ENCODE measurements at regions not wholly inside any gene's neighbourhood (a gene's known extent, or its start where the extent isn't known, plus 50 kb on each side); places are given as distances from the start of the nearest gene placed in this dataset.

GRCh38 chr13:105602956-105603670 is 932.3 kb downstream of the EFNB2 start:
- Histone ChIP-seq H3K4me1 (ENCODE audit: control insufficient read depth, insufficient read depth, low read length) (no peaks in the 10 kb centered on the region), H3K36me3 (ENCODE audit: control insufficient read depth, insufficient read depth, low read length, severe bottlenecking) (no peaks in the 10 kb centered on the region), H3K4me3 (ENCODE audit: low read length) (no peak overlapping the region), H3K9me3 (ENCODE audit: control insufficient read depth, low read length) (no peaks in the 10 kb centered on the region), H3K27me3 (replicated peaks; ENCODE audit: control insufficient read depth, insufficient read depth, low read length) (no peaks in the 10 kb centered on the region), H3K9ac (ENCODE audit: low read length) (no peak overlapping the region)
- no peak for DNase-seq (ENCODE audit: low read depth)

GRCh38 chr13:105599477-105600037 is 935.9 kb downstream of the EFNB2 start:
- Histone ChIP-seq H3K27me3 (replicated peaks; ENCODE audit: control insufficient read depth, insufficient read depth, low read length) (no peaks in the 10 kb centered on the region), H3K36me3 (ENCODE audit: control insufficient read depth, insufficient read depth, low read length, severe bottlenecking) (no peaks in the 10 kb centered on the region), H3K4me3 (ENCODE audit: low read length) (no peak overlapping the region), H3K9me3 (ENCODE audit: control insufficient read depth, low read length) (no peaks in the 10 kb centered on the region), H3K9ac (ENCODE audit: low read length) (no peak overlapping the region), H3K4me1 (ENCODE audit: control insufficient read depth, insufficient read depth, low read length) (no peaks in the 10 kb centered on the region)
- no peak for DNase-seq (ENCODE audit: low read depth)

DNA sequence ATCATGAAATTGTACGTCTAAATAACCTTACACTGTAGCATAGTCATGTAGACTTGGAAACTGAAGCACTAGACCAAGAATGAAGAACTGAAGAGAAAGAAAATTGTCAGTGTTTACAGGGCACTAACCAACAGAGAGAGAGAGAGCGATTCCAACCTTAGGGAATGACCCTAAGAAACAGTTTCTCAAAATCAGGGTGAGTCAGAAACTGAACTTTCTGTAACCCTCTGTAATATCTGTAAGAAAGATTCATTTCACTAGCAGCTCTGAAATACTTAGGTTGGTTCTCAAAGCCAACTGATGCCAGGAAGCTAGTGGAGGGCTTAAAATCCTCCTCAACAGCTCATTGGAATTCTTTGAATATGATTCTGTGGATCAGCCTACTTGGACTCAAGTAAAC is 936.9 kb downstream of the EFNB2 start:
- Histone ChIP-seq H3K4me3 (ENCODE audit: low read length) (no peak overlapping the region), H3K4me1 (ENCODE audit: control insufficient read depth, insufficient read depth, low read length) (no peaks in the 10 kb centered on the region), H3K9me3 (ENCODE audit: control insufficient read depth, low read length) (no peaks in the 10 kb centered on the region), H3K36me3 (ENCODE audit: control insufficient read depth, insufficient read depth, low read length, severe bottlenecking) (no peaks in the 10 kb centered on the region), H3K9ac (ENCODE audit: low read length) (no peak overlapping the region), H3K27me3 (replicated peaks; ENCODE audit: control insufficient read depth, insufficient read depth, low read length) (no peaks in the 10 kb centered on the region)
- peak; percentile 79 for DNase-seq (ENCODE audit: low read depth)

GRCh38 chr13:105597573-105597972 is 937.9 kb downstream of the EFNB2 start:
- Histone ChIP-seq H3K27me3 (replicated peaks; ENCODE audit: control insufficient read depth, insufficient read depth, low read length) (no peaks in the 10 kb centered on the region), H3K9ac (ENCODE audit: low read length) (no peak overlapping the region), H3K4me1 (ENCODE audit: control insufficient read depth, insufficient read depth, low read length) (no peaks in the 10 kb centered on the region), H3K9me3 (ENCODE audit: control insufficient read depth, low read length) (no peaks in the 10 kb centered on the region), H3K4me3 (ENCODE audit: low read length) (no peak overlapping the region), H3K36me3 (ENCODE audit: control insufficient read depth, insufficient read depth, low read length, severe bottlenecking) (no peaks in the 10 kb centered on the region)
- DNase-seq (ENCODE audit: low read depth): no peak

GRCh38 chr13:105595471-105595870 is 940.0 kb downstream of the EFNB2 start:
- no peak overlapping the region for H3K4me3 ChIP-seq (ENCODE audit: low read length)
- H3K4me1 ChIP-seq (ENCODE audit: control insufficient read depth, insufficient read depth, low read length): no peaks in the 10 kb centered on the region
- no peaks in the 10 kb centered on the region for H3K36me3 ChIP-seq (ENCODE audit: control insufficient read depth, insufficient read depth, low read length, severe bottlenecking)
- H3K9me3 ChIP-seq (ENCODE audit: control insufficient read depth, low read length): no peaks in the 10 kb centered on the region
- H3K27me3 ChIP-seq (replicated peaks; ENCODE audit: control insufficient read depth, insufficient read depth, low read length): no peaks in the 10 kb centered on the region
- DNase-seq (ENCODE audit: low read depth): no peak
- H3K9ac ChIP-seq (ENCODE audit: low read length): no peak overlapping the region

GRCh38 chr13:105591277-105591676 is 944.2 kb downstream of the EFNB2 start:
- no peak for DNase-seq (ENCODE audit: low read depth)
- H3K36me3 ChIP-seq (ENCODE audit: control insufficient read depth, insufficient read depth, low read length, severe bottlenecking): no peaks in the 10 kb centered on the region
- H3K27me3 ChIP-seq (replicated peaks; ENCODE audit: control insufficient read depth, insufficient read depth, low read length): no peaks in the 10 kb centered on the region

DNA sequence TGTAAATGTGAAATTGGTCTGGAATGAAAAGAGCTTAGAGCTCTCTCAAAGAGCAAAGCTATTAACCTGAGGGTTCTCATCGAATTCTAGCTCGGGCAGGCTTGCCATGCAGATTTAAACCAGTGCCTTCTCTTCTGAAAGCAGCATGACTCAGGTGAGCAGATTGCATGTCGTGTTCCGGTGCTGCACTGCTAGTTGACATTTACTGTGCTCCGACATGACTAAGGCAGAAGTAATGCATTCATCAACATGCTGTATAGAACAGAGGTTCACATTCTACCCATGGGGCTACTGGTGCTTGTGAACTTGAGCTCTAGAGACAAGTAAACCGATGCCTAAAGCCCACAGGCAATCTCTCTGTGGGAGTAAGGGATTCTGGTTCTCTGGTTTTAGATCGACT is 947.7 kb downstream of the EFNB2 start:
- Histone ChIP-seq H3K9me3 (ENCODE audit: control insufficient read depth, low read length) (no peaks in the 10 kb centered on the region), H3K4me3 (ENCODE audit: low read length) (no peak overlapping the region), H3K4me1 (ENCODE audit: control insufficient read depth, insufficient read depth, low read length) (no peaks in the 10 kb centered on the region), H3K9ac (ENCODE audit: low read length) (no peak overlapping the region), H3K36me3 (ENCODE audit: control insufficient read depth, insufficient read depth, low read length, severe bottlenecking) (no peaks in the 10 kb centered on the region), H3K27me3 (replicated peaks; ENCODE audit: control insufficient read depth, insufficient read depth, low read length) (no peaks in the 10 kb centered on the region)
- no peak for DNase-seq (ENCODE audit: low read depth)

More at GRCh38 chr13:105591277-105591676, 944.2 kb downstream of the EFNB2 start:
- Histone ChIP-seq H3K4me1 (ENCODE audit: control insufficient read depth, insufficient read depth, low read length) (no peaks in the 10 kb centered on the region), H3K9ac (ENCODE audit: low read length) (no peak overlapping the region), H3K9me3 (ENCODE audit: control insufficient read depth, low read length) (no peaks in the 10 kb centered on the region), H3K4me3 (ENCODE audit: low read length) (no peak overlapping the region)

- H3K9me3 ChIP-seq (ENCODE audit: control insufficient read depth, low read length): peaks cover 11% of the 10 kb centered on the region
- H3K27me3 ChIP-seq (replicated peaks; ENCODE audit: control insufficient read depth, insufficient read depth, low read length): no peaks in the 10 kb centered on the region
- H3K9ac ChIP-seq (ENCODE audit: low read length): no peak overlapping the region
- no peak for DNase-seq (ENCODE audit: low read depth)
- no peak overlapping the region for H3K4me3 ChIP-seq (ENCODE audit: low read length)
- H3K4me1 ChIP-seq (ENCODE audit: control insufficient read depth, insufficient read depth, low read length): no peaks in the 10 kb centered on the region
- no peaks in the 10 kb centered on the region for H3K36me3 ChIP-seq (ENCODE audit: control insufficient read depth, insufficient read depth, low read length, severe bottlenecking)
These were observed 955.4 kb downstream of the EFNB2 start for GRCh38 chr13:105579821-105580710.

DNA sequence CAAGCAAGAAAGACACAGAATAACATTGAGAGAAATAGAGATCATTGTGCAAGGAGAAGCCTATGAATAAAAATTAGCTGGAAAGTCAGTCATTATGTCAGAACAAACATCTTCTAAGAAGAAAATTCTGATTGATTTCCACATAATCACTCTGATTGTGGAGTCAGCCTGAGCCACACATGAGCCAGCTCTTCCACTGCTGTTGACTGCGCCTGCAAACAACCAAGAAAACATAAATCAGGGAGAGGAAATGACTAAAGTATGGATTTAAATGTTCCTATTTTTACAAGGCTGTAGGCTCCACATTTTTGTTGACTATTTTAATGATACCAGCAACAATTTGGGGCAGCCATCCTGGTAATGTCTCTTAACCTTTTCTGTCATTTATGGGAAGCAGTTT is 962.3 kb downstream of the EFNB2 start:
- H3K27me3 ChIP-seq (replicated peaks; ENCODE audit: control insufficient read depth, insufficient read depth, low read length): no peaks in the 10 kb centered on the region
- H3K9ac ChIP-seq (ENCODE audit: low read length): no peak overlapping the region
- no peaks in the 10 kb centered on the region for H3K36me3 ChIP-seq (ENCODE audit: control insufficient read depth, insufficient read depth, low read length, severe bottlenecking)
- DNase-seq (ENCODE audit: low read depth): peak; percentile 11
- H3K9me3 ChIP-seq (ENCODE audit: control insufficient read depth, low read length): peaks cover 3% of the 10 kb centered on the region
- H3K4me1 ChIP-seq (ENCODE audit: control insufficient read depth, insufficient read depth, low read length): no peaks in the 10 kb centered on the region
- no peak overlapping the region for H3K4me3 ChIP-seq (ENCODE audit: low read length)

DNA sequence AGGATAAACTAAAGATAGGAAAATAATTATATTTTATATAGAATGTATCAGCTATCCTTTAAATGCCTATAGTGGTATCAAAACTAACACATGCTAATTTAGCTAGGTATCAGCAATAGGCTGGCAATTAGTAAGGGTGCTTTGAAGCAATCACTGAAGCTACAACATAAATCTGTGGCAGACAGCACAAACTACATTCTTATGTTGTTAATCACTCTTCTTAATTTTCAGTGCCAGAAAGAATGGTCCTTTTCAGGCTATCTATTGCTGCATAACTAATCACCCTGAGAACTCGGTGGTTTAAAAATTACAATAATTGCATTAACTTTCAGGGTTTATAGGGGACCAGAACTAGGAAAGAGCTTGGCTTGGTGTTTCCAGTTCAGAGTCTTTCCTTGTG is 963.1 kb downstream of the EFNB2 start:
- Histone ChIP-seq H3K4me3 (ENCODE audit: low read length) (no peak overlapping the region), H3K9ac (ENCODE audit: low read length) (no peak overlapping the region), H3K36me3 (ENCODE audit: control insufficient read depth, insufficient read depth, low read length, severe bottlenecking) (no peaks in the 10 kb centered on the region), H3K27me3 (replicated peaks; ENCODE audit: control insufficient read depth, insufficient read depth, low read length) (no peaks in the 10 kb centered on the region), H3K9me3 (ENCODE audit: control insufficient read depth, low read length) (peaks cover 3% of the 10 kb centered on the region), H3K4me1 (ENCODE audit: control insufficient read depth, insufficient read depth, low read length) (no peaks in the 10 kb centered on the region)
- DNase-seq (ENCODE audit: low read depth): peak; percentile 38

GRCh38 chr13:105569816-105570215 is 965.6 kb downstream of the EFNB2 start:
- Histone ChIP-seq H3K4me1 (ENCODE audit: control insufficient read depth, insufficient read depth, low read length) (no peaks in the 10 kb centered on the region), H3K9me3 (ENCODE audit: control insufficient read depth, low read length) (peaks cover 3% of the 10 kb centered on the region), H3K9ac (ENCODE audit: low read length) (no peak overlapping the region), H3K36me3 (ENCODE audit: control insufficient read depth, insufficient read depth, low read length, severe bottlenecking) (no peaks in the 10 kb centered on the region), H3K4me3 (ENCODE audit: low read length) (no peak overlapping the region), H3K27me3 (replicated peaks; ENCODE audit: control insufficient read depth, insufficient read depth, low read length) (no peaks in the 10 kb centered on the region)
- no peak for DNase-seq (ENCODE audit: low read depth)

Data from adipocyte (in vitro differentiated cells).